ENCODE measurements at regions not wholly inside any gene's neighbourhood (a gene's known extent, or its start where the extent isn't known, plus 50 kb on each side); places are given as distances from the start of the nearest gene placed in this dataset.

- H3K4me3 ChIP-seq (ENCODE audit: low read depth, low read length), result no peak overlapping the region
- DNase-seq (ENCODE audit: low read depth), result no peak
- no peak for TF ChIP-seq CTCF (conservative IDR thresholded peaks at IDR 0.05; ENCODE audit: low read depth, low read length)
These were observed 178.0 kb upstream of the DAPK1 start for GRCh38 chr9:87319656-87320055.

- DNase-seq (ENCODE audit: low read depth), result no peak
- no peak overlapping the region for H3K4me3 ChIP-seq (ENCODE audit: low read depth, low read length)
- TF ChIP-seq CTCF (conservative IDR thresholded peaks at IDR 0.05; ENCODE audit: low read depth, low read length), result no peak
These were observed 177.4 kb upstream of the DAPK1 start for GRCh38 chr9:87320146-87320884.

GRCh38 chr9:87322840-87323635 is 174.6 kb upstream of the DAPK1 start:
- DNase-seq (ENCODE audit: low read depth), result peak; percentile 69

GRCh38 chr9:87323928-87324327 is 173.7 kb upstream of the DAPK1 start:
- H3K4me3 ChIP-seq (ENCODE audit: low read depth, low read length), result no peak overlapping the region
- no peak for TF ChIP-seq CTCF (conservative IDR thresholded peaks at IDR 0.05; ENCODE audit: low read depth, low read length)
- DNase-seq (ENCODE audit: low read depth), result no peak

More at GRCh38 chr9:87322840-87323635, 174.6 kb upstream of the DAPK1 start:
- H3K4me3 ChIP-seq (ENCODE audit: low read depth, low read length), result no peak overlapping the region
- TF ChIP-seq CTCF (conservative IDR thresholded peaks at IDR 0.05; ENCODE audit: low read depth, low read length), result no peak

- peak; percentile 85 for DNase-seq (ENCODE audit: low read depth)
- peak; percentile 68 for TF ChIP-seq CTCF (conservative IDR thresholded peaks at IDR 0.05; ENCODE audit: low read depth, low read length)
These were observed 173.0 kb upstream of the DAPK1 start for GRCh38 chr9:87324613-87325194.

GRCh38 chr9:87327575-87328125 is 170.0 kb upstream of the DAPK1 start:
- H3K4me3 ChIP-seq (ENCODE audit: low read depth, low read length), result no peak overlapping the region
- DNase-seq (ENCODE audit: low read depth), result no peak
- no peak for TF ChIP-seq CTCF (conservative IDR thresholded peaks at IDR 0.05; ENCODE audit: low read depth, low read length)

More at GRCh38 chr9:87324613-87325194, 173.0 kb upstream of the DAPK1 start:
- no peak overlapping the region for H3K4me3 ChIP-seq (ENCODE audit: low read depth, low read length)

Measured in choroid plexus epithelial cell (primary cell).